ENCODE measurements at regions not wholly inside any gene's neighbourhood (a gene's known extent, or its start where the extent isn't known, plus 50 kb on each side); places are given as distances from the start of the nearest gene placed in this dataset.

- DNase-seq (ENCODE audit: insufficient read length, low spot score) = no peak
- no peak for FAIRE-seq
These were observed 52.5 kb upstream of the NEDD4L start for GRCh38 chr18:57991552-57991951.

- FAIRE-seq (peak; percentile 33), DNase-seq (ENCODE audit: insufficient read length, low spot score) (no peak)
These were observed 54.5 kb upstream of the NEDD4L start for GRCh38 chr18:57989536-57989935.

GRCh38 chr18:57984490-57985115 lies 59.4 kb upstream of the NEDD4L start:
- no peak for DNase-seq (ENCODE audit: insufficient read length, low spot score)
- FAIRE-seq = no peak

GRCh38 chr18:57983965-57984364 lies 60.1 kb upstream of the NEDD4L start:
- no peak for FAIRE-seq
- no peak for DNase-seq (ENCODE audit: insufficient read length, low spot score)

- DNase-seq (ENCODE audit: insufficient read length, low spot score) (no peak), FAIRE-seq (no peak)
These were observed 60.6 kb upstream of the NEDD4L start for GRCh38 chr18:57983472-57983871.

- FAIRE-seq = no peak
These were observed 61.5 kb upstream of the NEDD4L start for GRCh38 chr18:57982372-57983021.

GRCh38 chr18:57981308-57982028 lies 62.6 kb upstream of the NEDD4L start:
- FAIRE-seq = no peak
- DNase-seq (ENCODE audit: insufficient read length, low spot score) = no peak

More at GRCh38 chr18:57982372-57983021, 61.5 kb upstream of the NEDD4L start:
- DNase-seq (ENCODE audit: insufficient read length, low spot score) = no peak

- FAIRE-seq (no peak), DNase-seq (ENCODE audit: insufficient read length, low spot score) (no peak)
These were observed 63.3 kb upstream of the NEDD4L start for GRCh38 chr18:57980573-57981307.

GRCh38 chr18:57976230-57976773 lies 67.7 kb upstream of the NEDD4L start:
- no peak for DNase-seq (ENCODE audit: insufficient read length, low spot score)
- FAIRE-seq = no peak

- DNase-seq (ENCODE audit: insufficient read length, low spot score) = no peak
- no peak for FAIRE-seq
These were observed 68.2 kb upstream of the NEDD4L start for GRCh38 chr18:57975805-57976204.

- DNase-seq (ENCODE audit: insufficient read length, low spot score) (no peak), FAIRE-seq (no peak)
These were observed 69.3 kb upstream of the NEDD4L start for GRCh38 chr18:57974585-57975265.

GRCh38 chr18:57973889-57974288 lies 70.1 kb upstream of the NEDD4L start:
- FAIRE-seq (no peak), DNase-seq (ENCODE audit: insufficient read length, low spot score) (no peak)

GRCh38 chr18:57970356-57971095 lies 73.5 kb upstream of the NEDD4L start:
- no peak for FAIRE-seq

GRCh38 chr18:57969824-57970223 lies 74.2 kb upstream of the NEDD4L start:
- FAIRE-seq = no peak
- no peak for DNase-seq (ENCODE audit: insufficient read length, low spot score)

More at GRCh38 chr18:57970356-57971095, 73.5 kb upstream of the NEDD4L start:
- DNase-seq (ENCODE audit: insufficient read length, low spot score) = no peak

- no peak for DNase-seq (ENCODE audit: insufficient read length, low spot score)
- no peak for FAIRE-seq
These were observed 78.8 kb upstream of the NEDD4L start for GRCh38 chr18:57965246-57965645.

- no peak for FAIRE-seq
- DNase-seq (ENCODE audit: insufficient read length, low spot score) = no peak
These were observed 82.0 kb upstream of the NEDD4L start for GRCh38 chr18:57961876-57962505.

- FAIRE-seq (no peak), DNase-seq (ENCODE audit: insufficient read length, low spot score) (no peak)
These were observed 82.6 kb upstream of the NEDD4L start for GRCh38 chr18:57961411-57961810.

- FAIRE-seq (no peak), DNase-seq (ENCODE audit: insufficient read length, low spot score) (peak; percentile 29)
These were observed 84.7 kb upstream of the NEDD4L start for GRCh38 chr18:57959278-57959677.

- no peak for DNase-seq (ENCODE audit: insufficient read length, low spot score)
- no peak for FAIRE-seq
These were observed 86.8 kb upstream of the NEDD4L start for GRCh38 chr18:57957210-57957609.

All from HTR-8/SVneo (cell line).